A673 (cell line): ENCODE measurements at regions not wholly inside any gene's neighbourhood (a gene's known extent, or its start where the extent isn't known, plus 50 kb on each side); places are given as distances from the start of the nearest gene placed in this dataset.

Experiments
- BruUV-seq: library from RNA; stranded (reverse); fragments of 400-500 nt; replicated peaks from 2 replicates; lab custom pipeline; 2021; lab: Mats Ljungman, UMichigan
- CTCF ChIA-PET: fragments of 300-600 bp; sonication (Branson Sonifier 250); formaldehyde crosslinking; loops from one replicate; lab custom pipeline; 2022; ENCODE audit warnings: antibody characterized with exemption; lab: Charles Lee
- POLR2A ChIA-PET: fragments of 300-600 bp; sonication (Branson Sonifier 250); formaldehyde crosslinking; loops from one replicate; lab custom pipeline; 2022; ENCODE audit warnings: antibody characterized with exemption; ENCODE audit not compliant: low non-redundant PET; lab: Charles Lee
- DNase-seq: peaks from one replicate; pipeline ENCODE4 v3.0.0-alpha.2; 2015; ENCODE audit warnings: low spot score
- H3K27ac ChIP-seq: fragments of 200-600 bp; sonication (generic); 2 replicates; pipeline ENCODE4 v1.5.1; 2016; ENCODE audit warnings: mixed run types, low read depth, mild to moderate bottlenecking, mixed read lengths, antibody characterized with exemption, low read length; ENCODE audit not compliant: poor library complexity, severe bottlenecking
- H3K27me3 ChIP-seq: fragments of 200-600 bp; sonication (generic); replicated peaks from 2 replicates; pipeline ENCODE4 v1.6.1; 2017; ENCODE audit warnings: mixed run types, low read depth, mild to moderate bottlenecking, mixed read lengths, antibody characterized with exemption, low read length; ENCODE audit not compliant: insufficient read depth, poor library complexity
- H3K36me3 ChIP-seq: fragments of 200-600 bp; sonication (generic); 2 replicates; pipeline ENCODE4 v1.6.1; 2016; ENCODE audit warnings: mixed run types, mild to moderate bottlenecking, mixed read lengths, antibody characterized with exemption, low read length; ENCODE audit not compliant: insufficient read depth, poor library complexity, severe bottlenecking
- H3K4me1 ChIP-seq: fragments of 200-600 bp; sonication (generic); 2 replicates; pipeline ENCODE4 v1.6.1; 2017; ENCODE audit warnings: mixed run types, mild to moderate bottlenecking, mixed read lengths, antibody characterized with exemption, low read length; ENCODE audit not compliant: insufficient read depth, poor library complexity, severe bottlenecking
- H3K4me3 ChIP-seq: fragments of 200-600 bp; sonication (generic); 2 replicates; pipeline ENCODE4 v1.5.1; 2016; ENCODE audit warnings: low read depth, mixed run types, mild to moderate bottlenecking, mixed read lengths, low read length; ENCODE audit not compliant: poor library complexity, severe bottlenecking
- H3K9me3 ChIP-seq: fragments of 200-600 bp; sonication (generic); 2 replicates; pipeline ENCODE4 v1.6.1; 2016; ENCODE audit warnings: mixed run types, low read depth, mild to moderate bottlenecking, mixed read lengths, antibody characterized with exemption, low read length; ENCODE audit not compliant: poor library complexity, severe bottlenecking
- EZH2 ChIP-seq: fragments of 200-600 bp; sonication (generic); IDR thresholded peaks from 2 replicates; pipeline ENCODE4 v1.6.1; 2017; ENCODE audit warnings: borderline replicate concordance, low read depth, mild to moderate bottlenecking, mixed read lengths, antibody characterized with exemption, low read length; ENCODE audit not compliant: poor library complexity, severe bottlenecking
- intact Hi-C: fragments of 100-400 bp; cut with micrococcal nuclease; formaldehyde crosslinking; loops from one replicate; pipeline ENCODE4 v1.10.0; 2022; ENCODE audit not compliant: unreplicated experiment
- TF ChIP-seq, protein P1 (sequence below): fragments of 300-800, 200-600 bp; sonication (generic); conservative IDR thresholded peaks from 2 replicates; pipeline ENCODE4 v1.5.1; 2017; ENCODE audit warnings: low read depth, mild to moderate bottlenecking, antibody characterized with exemption, low read length, moderate library complexity, mixed read lengths

DNA sequence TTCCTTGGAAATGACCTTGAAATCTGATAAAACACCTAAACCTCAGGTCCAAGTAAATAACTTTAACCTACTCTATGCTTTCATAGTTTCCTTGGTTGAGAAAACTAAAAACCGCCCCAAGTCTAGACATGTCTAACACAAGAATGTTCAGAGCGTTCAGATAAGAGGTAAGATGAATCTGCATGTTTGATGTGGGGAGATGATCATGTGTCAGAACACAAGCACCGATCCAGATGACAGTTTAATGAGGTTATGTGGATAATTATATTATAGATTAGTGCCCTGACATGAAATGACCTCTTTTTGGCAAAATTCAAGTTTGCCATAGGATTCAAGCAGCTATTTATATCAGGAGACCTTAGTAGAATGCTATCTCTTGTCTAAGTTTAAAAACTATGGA, 729.8 kb upstream of the SOX11 start:
- no peaks in the 10 kb centered on the region for H3K27me3 ChIP-seq
- H3K27ac ChIP-seq = no peak overlapping the region
- TF ChIP-seq, protein P1, sequence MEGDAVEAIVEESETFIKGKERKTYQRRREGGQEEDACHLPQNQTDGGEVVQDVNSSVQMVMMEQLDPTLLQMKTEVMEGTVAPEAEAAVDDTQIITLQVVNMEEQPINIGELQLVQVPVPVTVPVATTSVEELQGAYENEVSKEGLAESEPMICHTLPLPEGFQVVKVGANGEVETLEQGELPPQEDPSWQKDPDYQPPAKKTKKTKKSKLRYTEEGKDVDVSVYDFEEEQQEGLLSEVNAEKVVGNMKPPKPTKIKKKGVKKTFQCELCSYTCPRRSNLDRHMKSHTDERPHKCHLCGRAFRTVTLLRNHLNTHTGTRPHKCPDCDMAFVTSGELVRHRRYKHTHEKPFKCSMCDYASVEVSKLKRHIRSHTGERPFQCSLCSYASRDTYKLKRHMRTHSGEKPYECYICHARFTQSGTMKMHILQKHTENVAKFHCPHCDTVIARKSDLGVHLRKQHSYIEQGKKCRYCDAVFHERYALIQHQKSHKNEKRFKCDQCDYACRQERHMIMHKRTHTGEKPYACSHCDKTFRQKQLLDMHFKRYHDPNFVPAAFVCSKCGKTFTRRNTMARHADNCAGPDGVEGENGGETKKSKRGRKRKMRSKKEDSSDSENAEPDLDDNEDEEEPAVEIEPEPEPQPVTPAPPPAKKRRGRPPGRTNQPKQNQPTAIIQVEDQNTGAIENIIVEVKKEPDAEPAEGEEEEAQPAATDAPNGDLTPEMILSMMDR = no peak
- no peak for TF ChIP-seq EZH2
- H3K4me1 ChIP-seq = peaks cover 9% of the 10 kb centered on the region
- no TSS peak for BruUV-seq
- H3K9me3 ChIP-seq = no peaks in the 10 kb centered on the region
- DNase-seq = no peak
- no peaks in the 10 kb centered on the region for H3K36me3 ChIP-seq
- ChIA-PET CTCF (no interaction called here), POLR2A (no interaction called here)
- no peak overlapping the region for H3K4me3 ChIP-seq
- intact Hi-C loops = no loop called here

DNA sequence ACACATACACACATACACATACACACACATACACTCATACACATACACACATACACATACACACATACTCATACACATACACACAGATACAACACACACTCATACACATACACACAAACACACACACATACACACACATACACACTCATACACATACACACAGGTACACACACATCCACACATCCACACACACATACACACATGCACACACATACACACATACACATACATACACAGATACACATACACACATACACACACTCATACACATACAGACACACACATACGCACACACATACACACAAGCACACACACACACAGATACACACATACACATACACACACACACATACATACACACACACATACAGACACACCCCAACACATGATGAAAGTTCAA, 729.1 kb upstream of the SOX11 start:
- Histone ChIP-seq H3K27ac (no peak overlapping the region), H3K36me3 (no peaks in the 10 kb centered on the region), H3K4me1 (peaks cover 9% of the 10 kb centered on the region), H3K27me3 (no peaks in the 10 kb centered on the region), H3K4me3 (no peak overlapping the region), H3K9me3 (no peaks in the 10 kb centered on the region)
- BruUV-seq = no TSS peak
- TF ChIP-seq, protein P1 = no peak
- TF ChIP-seq EZH2 = no peak
- CTCF ChIA-PET = no interaction called here
- DNase-seq = no peak
- intact Hi-C loops = no loop called here
- POLR2A ChIA-PET = no interaction called here

DNA sequence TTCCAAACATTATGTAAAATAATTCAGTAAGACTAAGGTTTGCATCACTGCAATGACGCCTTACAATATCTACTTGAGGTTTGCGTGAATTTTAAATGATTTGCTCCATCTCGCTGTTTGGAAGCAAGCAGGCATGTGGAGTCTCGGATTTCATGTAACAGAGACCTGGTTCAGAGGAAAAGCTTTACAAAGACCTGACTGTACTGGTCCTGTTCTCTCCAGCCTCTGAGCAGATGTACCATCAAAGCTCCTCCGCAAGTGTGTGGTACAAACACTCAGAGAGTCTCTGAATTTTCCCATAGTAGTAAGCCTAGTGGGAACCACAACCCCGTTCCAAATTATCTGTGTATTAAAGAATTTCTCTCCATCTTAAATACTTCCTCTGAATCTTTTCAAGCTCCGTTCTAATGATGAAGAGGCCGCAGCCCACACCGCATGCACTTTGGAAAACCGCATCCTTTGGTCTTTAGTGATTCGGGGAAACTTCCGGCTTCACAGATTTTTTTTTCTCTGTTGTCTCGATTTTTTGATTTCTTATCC, 728.1 kb upstream of the SOX11 start:
- CTCF ChIA-PET = no interaction called here
- Histone ChIP-seq H3K4me3 (no peak overlapping the region), H3K27ac (no peak overlapping the region), H3K36me3 (no peaks in the 10 kb centered on the region), H3K27me3 (no peaks in the 10 kb centered on the region), H3K9me3 (no peaks in the 10 kb centered on the region), H3K4me1 (peaks cover 9% of the 10 kb centered on the region)
- BruUV-seq = no TSS peak
- no peak for TF ChIP-seq EZH2
- TF ChIP-seq, protein P1 = no peak
- no peak for DNase-seq
- POLR2A ChIA-PET = no interaction called here
- intact Hi-C loops = no loop called here
